CD4-positive, alpha-beta T cell (primary cell): ENCODE measurements at regions not wholly inside any gene's neighbourhood (a gene's known extent, or its start where the extent isn't known, plus 50 kb on each side); places are given as distances from the start of the nearest gene placed in this dataset.

Experiments used
- ATAC-seq: fragments of 200-7000 bp; cut with Tn5 transposase; one replicate; pipeline ENCODE4 v1.10.0; 2022; ENCODE audit warnings: mild to moderate bottlenecking; ENCODE audit not compliant: poor library complexity
- CTCF ChIA-PET: fragments of 350-600 bp; sonication (Branson Sonifier 250); formaldehyde crosslinking; loops from one replicate; lab custom pipeline; 2021; ENCODE audit warnings: antibody characterized with exemption, inconsistent platforms; lab: Charles Lee
- POLR2A ChIA-PET: fragments of 350-600 bp; sonication (Branson Sonifier 250); formaldehyde crosslinking; loops from one replicate; lab custom pipeline; 2021; ENCODE audit warnings: antibody characterized with exemption, inconsistent platforms; lab: Charles Lee
- DNase-seq, 14 experiments: peaks; one replicate each; pipeline ENCODE4 v3.0.0-alpha.2; 2013 to 2020; ENCODE audit warnings: mixed read lengths in 2 of 14
- H3K27ac ChIP-seq, 2 donors: one replicate each; pipeline versions ENCODE4 v1.5.1 to v1.7.0; 2013; ENCODE audit warnings: low read length in 2 of 2, low read depth in 1 of 2, mild to moderate bottlenecking in 1 of 2
- H3K27me3 ChIP-seq, 2 experiments: 1 replicate in 1 of 2; 2 replicates in 1 of 2; pipeline versions ENCODE4 v1.6.1 to v1.7.0; 2013; ENCODE audit warnings: low read length in 2 of 2, control low read depth in 1 of 2, mild to moderate bottlenecking in 1 of 2, moderate library complexity in 1 of 2; ENCODE audit not compliant: insufficient read depth in 2 of 2, control insufficient read depth in 1 of 2
- H3K36me3 ChIP-seq: one replicate; pipeline ENCODE4 v1.6.1; 2013; ENCODE audit warnings: low read length, control low read depth; ENCODE audit not compliant: insufficient read depth
- H3K4me1 ChIP-seq: one replicate; pipeline ENCODE4 v1.6.1; 2013; ENCODE audit warnings: low read length, control low read depth; ENCODE audit not compliant: insufficient read depth
- H3K4me3 ChIP-seq: one replicate; pipeline ENCODE4 v1.5.1; 2013; ENCODE audit warnings: mild to moderate bottlenecking, low read length, moderate library complexity
- H3K9me3 ChIP-seq, 2 experiments: 1 replicate in 1 of 2; 2 replicates in 1 of 2; pipeline versions ENCODE4 v1.6.1 to v1.7.0; 2013; ENCODE audit warnings: low read length in 2 of 2, mild to moderate bottlenecking in 2 of 2, control low read depth in 1 of 2, moderate library complexity in 1 of 2; ENCODE audit not compliant: control insufficient read depth in 1 of 2, insufficient read depth in 1 of 2
- H3K27ac Mint-ChIP-seq: one replicate; pipeline ENCODE4 v1.8.0; 2020; ENCODE audit warnings: mixed read lengths
- H3K27me3 Mint-ChIP-seq: one replicate; pipeline ENCODE4 v1.8.0; 2021; ENCODE audit warnings: mixed read lengths
- H3K36me3 Mint-ChIP-seq: one replicate; pipeline ENCODE4 v1.8.0; 2021; ENCODE audit warnings: low read depth, mixed read lengths
- H3K4me1 Mint-ChIP-seq: one replicate; pipeline ENCODE4 v1.8.0; 2021; ENCODE audit warnings: low read depth, mixed read lengths
- H3K4me3 Mint-ChIP-seq: one replicate; pipeline ENCODE4 v1.8.0; 2020; ENCODE audit warnings: mild to moderate bottlenecking, mixed read lengths
- H3K9me3 Mint-ChIP-seq: one replicate; pipeline ENCODE4 v1.8.0; 2020; ENCODE audit warnings: mixed read lengths
- CTCF ChIP-seq: fragments of 200-600 bp; IDR thresholded peaks from one replicate; pipeline ENCODE4 v1.8.0; 2022; ENCODE audit warnings: antibody characterized with exemption, mild to moderate bottlenecking
- intact Hi-C, 2 experiments: fragments of 100-400 bp; cut with DNase I in 1 of 2; cut with micrococcal nuclease in 1 of 2; formaldehyde crosslinking; loops; one replicate each; pipeline versions ENCODE4 v1.15.1 to v1.9.0; 2023 to 2025; cut with DNase I, micrococcal nuclease

GRCh38 chr5:103910786-103911185 is 348.2 kb upstream of the NUDT12 start:
- no peak overlapping the region for H3K4me3 ChIP-seq
- Mint-ChIP-seq H3K9me3 (peaks cover 2% of the 10 kb centered on the region), H3K36me3 (no peaks in the 10 kb centered on the region), H3K27me3 (no peaks in the 10 kb centered on the region), H3K4me3 (no peak overlapping the region), H3K27ac (no peak overlapping the region), H3K4me1 (no peaks in the 10 kb centered on the region)
- no peak overlapping the region for H3K27ac ChIP-seq
- H3K4me1 ChIP-seq: no peaks in the 10 kb centered on the region
- H3K9me3 ChIP-seq: peaks cover 0 to 3% of the 10 kb centered on the region in 2 experiments
- POLR2A ChIA-PET: no interaction called here
- CTCF ChIA-PET: no interaction called here
- DNase-seq (no peak), ATAC-seq (no peak)
- no peak for TF ChIP-seq CTCF
- no peaks in the 10 kb centered on the region for H3K36me3 ChIP-seq
- H3K27me3 ChIP-seq: no peaks in the 10 kb centered on the region
- intact Hi-C loops: no loop called here

DNA sequence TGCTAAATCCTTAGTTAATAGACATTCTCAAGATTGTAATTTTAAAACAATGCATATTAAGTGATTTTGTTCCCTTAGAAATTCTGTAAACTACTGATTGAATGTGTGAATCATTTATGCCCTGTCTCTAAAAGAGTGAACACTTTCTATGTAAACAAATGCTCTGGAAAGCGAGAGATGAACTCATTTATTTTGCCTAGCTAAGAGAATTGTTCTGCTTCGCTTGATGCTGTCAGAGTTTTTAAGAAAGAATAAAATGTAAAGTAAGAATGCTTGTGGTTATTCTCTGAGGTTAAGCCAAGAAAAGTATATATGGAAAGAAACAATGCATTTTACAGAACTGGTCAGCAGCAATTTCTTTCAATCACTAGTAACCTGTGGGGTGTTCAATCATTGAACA is 347.4 kb upstream of the NUDT12 start:
- Histone ChIP-seq H3K4me3 (no peak overlapping the region), H3K9me3 (peaks cover 0 to 3% of the 10 kb centered on the region in 2 experiments), H3K4me1 (no peaks in the 10 kb centered on the region), H3K27ac (no peak overlapping the region), H3K36me3 (no peaks in the 10 kb centered on the region), H3K27me3 (no peaks in the 10 kb centered on the region)
- Mint-ChIP-seq H3K4me1 (no peaks in the 10 kb centered on the region), H3K9me3 (peaks cover 6% of the 10 kb centered on the region), H3K4me3 (no peak overlapping the region), H3K27me3 (no peaks in the 10 kb centered on the region), H3K27ac (no peak overlapping the region), H3K36me3 (no peaks in the 10 kb centered on the region)
- intact Hi-C loops: no loop called here
- DNase-seq (no peak), ATAC-seq (no peak)
- TF ChIP-seq CTCF: no peak
- ChIA-PET POLR2A (no interaction called here), CTCF (no interaction called here)

DNA sequence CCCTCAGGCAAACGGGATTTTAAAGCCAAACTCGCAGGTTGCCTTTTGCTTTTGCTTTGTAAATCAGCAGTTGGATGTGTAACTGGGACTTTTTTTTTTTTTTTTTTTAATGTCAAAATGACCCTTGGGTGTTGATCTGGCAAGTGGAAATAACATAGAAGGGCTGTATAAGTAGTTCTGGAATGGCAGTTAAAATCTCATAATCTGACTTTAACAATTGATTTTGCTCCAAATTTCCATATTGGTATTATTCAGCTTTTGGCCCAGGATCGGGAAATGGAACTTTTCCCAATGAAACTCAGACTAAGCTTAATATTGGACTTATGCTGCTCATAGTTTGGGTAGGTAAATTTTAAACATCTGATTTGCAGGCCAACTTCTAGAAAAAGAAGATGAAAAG is 346.8 kb upstream of the NUDT12 start:
- intact Hi-C loops: no loop called here
- Mint-ChIP-seq H3K9me3 (peaks cover 6% of the 10 kb centered on the region), H3K27me3 (no peaks in the 10 kb centered on the region), H3K27ac (no peak overlapping the region), H3K4me3 (no peak overlapping the region), H3K36me3 (no peaks in the 10 kb centered on the region), H3K4me1 (no peaks in the 10 kb centered on the region)
- no peak overlapping the region for H3K27ac ChIP-seq
- no peak for DNase-seq
- ATAC-seq: no peak
- H3K9me3 ChIP-seq: peaks cover 0 to 3% of the 10 kb centered on the region in 2 experiments
- no peaks in the 10 kb centered on the region for H3K36me3 ChIP-seq
- no peak for TF ChIP-seq CTCF
- CTCF ChIA-PET: no interaction called here
- no peak overlapping the region for H3K4me3 ChIP-seq
- no peaks in the 10 kb centered on the region for H3K27me3 ChIP-seq
- no peaks in the 10 kb centered on the region for H3K4me1 ChIP-seq
- POLR2A ChIA-PET: no interaction called here
